GM12878 (cell line): ENCODE measurements at regions not wholly inside any gene's neighbourhood (a gene's known extent, or its start where the extent isn't known, plus 50 kb on each side); places are given as distances from the start of the nearest gene placed in this dataset.
"Not testable (repeated sequence)": the region's sequence is repeated elsewhere in the genome, so short reads cannot be mapped to it uniquely, and the experiment has no call there.

ENCODE experiments used
- ELK1 ChIP-seq: IDR thresholded peaks from 2 replicates; pipeline ENCODE4 v1.6.1; 2012; ENCODE audit warnings: low read depth, low read length, improper control_type of control experiment
- EZH2 ChIP-seq: IDR thresholded peaks from 2 replicates; pipeline ENCODE4 v1.6.1; 2012; ENCODE audit warnings: low read depth, mild to moderate bottlenecking, control low read depth, inconsistent platforms, low read length, borderline replicate concordance; ENCODE audit not compliant: control insufficient read depth
- POLR2A ChIP-seq: IDR thresholded peaks from 2 replicates; pipeline ENCODE4 v1.6.1; 2011; ENCODE audit warnings: low read depth, mild to moderate bottlenecking, low read length
- POLR2AphosphoS2 ChIP-seq: IDR thresholded peaks from 2 replicates; pipeline ENCODE4 v1.6.1; 2011; ENCODE audit warnings: low read depth, mild to moderate bottlenecking, low read length, improper control_type of control experiment, moderate library complexity
- RCOR1 ChIP-seq: conservative IDR thresholded peaks from 2 replicates; pipeline ENCODE4 v1.6.1; 2012; ENCODE audit warnings: low read depth, low read length, improper control_type of control experiment
- SP1 ChIP-seq: IDR thresholded peaks from one replicate; pipeline ENCODE4 v1.6.1; 2011; ENCODE audit warnings: low read depth, low read length
- USF1 ChIP-seq: IDR thresholded peaks from 2 replicates; pipeline ENCODE4 v1.6.1; 2011; ENCODE audit warnings: borderline replicate concordance, low read depth, mild to moderate bottlenecking, moderate library complexity, mixed read lengths, low read length; ENCODE audit not compliant: insufficient read depth; ENCODE audit errors: extremely low read length
- USF2 ChIP-seq: IDR thresholded peaks from 2 replicates; pipeline ENCODE4 v1.6.1; 2011; ENCODE audit warnings: low read depth, low read length, improper control_type of control experiment, borderline replicate concordance

DNA sequence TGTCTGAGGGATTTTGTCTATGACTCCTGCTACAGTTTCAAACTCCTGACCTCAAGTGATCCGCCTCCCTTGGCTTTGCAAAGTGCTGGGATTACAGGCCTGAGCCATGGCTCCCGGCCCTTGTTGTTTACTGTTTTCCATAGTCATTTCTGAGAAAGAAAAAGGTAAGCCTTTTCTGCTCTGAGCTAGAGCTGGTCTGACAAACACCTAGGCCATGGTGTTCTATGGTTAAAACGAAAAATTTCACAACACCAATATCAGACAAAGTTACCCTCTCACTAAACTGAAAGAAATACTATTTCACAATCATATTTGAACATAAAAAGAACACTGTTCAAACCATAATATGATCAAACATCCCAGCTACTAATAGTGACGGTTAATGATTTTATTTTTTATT lies 57.5 kb downstream of the PPIAL4A start:
- not testable (repeated sequence) for TF ChIP-seq SP1, USF2, POLR2AphosphoS2, RCOR1, EZH2, POLR2A, USF1, ELK1
